PC-9 (cell line): ENCODE measurements at regions not wholly inside any gene's neighbourhood (a gene's known extent, or its start where the extent isn't known, plus 50 kb on each side); places are given as distances from the start of the nearest gene placed in this dataset.

Experiments used
- BruUV-seq: library from RNA; stranded (reverse); fragments of 400-500 nt; replicated peaks from 2 replicates; lab custom pipeline; 2021; lab: Mats Ljungman, UMichigan
- CTCF ChIA-PET: fragments of 300-600 bp; sonication (Branson Sonifier 250); formaldehyde crosslinking; loops from one replicate; lab custom pipeline; 2022; ENCODE audit warnings: antibody characterized with exemption; lab: Charles Lee
- POLR2A ChIA-PET: fragments of 300-600 bp; sonication (Branson Sonifier 250); formaldehyde crosslinking; loops from one replicate; lab custom pipeline; 2022; ENCODE audit warnings: antibody characterized with exemption; ENCODE audit not compliant: unreplicated experiment; lab: Charles Lee
- DNase-seq, 2 experiments: peaks; one replicate each; pipeline versions ENCODE4 v3.0.0 to v3.0.0-alpha.2; 2015 to 2022; ENCODE audit warnings: mixed read lengths in 1 of 2
- H2AFZ ChIP-seq: fragments of 200-600 bp; sonication (generic); 2 replicates; pipeline ENCODE4 v1.8.1; 2017; ENCODE audit warnings: antibody characterized with exemption
- H3F3A ChIP-seq: fragments of 200-600 bp; sonication (generic); 2 replicates; pipeline ENCODE4 v1.8.1; 2017; ENCODE audit warnings: antibody characterized with exemption, mild to moderate bottlenecking, low read depth; ENCODE audit not compliant: insufficient read depth
- H3K27ac ChIP-seq: fragments of 200-600 bp; sonication (generic); 2 replicates; pipeline ENCODE4 v1.6.1; 2016; ENCODE audit warnings: mixed run types
- H3K27me3 ChIP-seq: fragments of 200-600 bp; sonication (generic); 2 replicates; pipeline ENCODE4 v1.6.1; 2016; ENCODE audit warnings: low read depth, mixed run types; ENCODE audit not compliant: insufficient read depth
- H3K36me3 ChIP-seq: fragments of 200-600 bp; sonication (generic); 2 replicates; pipeline ENCODE4 v1.6.1; 2016; ENCODE audit warnings: low read depth, mixed run types
- H3K4me1 ChIP-seq: fragments of 200-600 bp; sonication (generic); replicated peaks from 2 replicates; pipeline ENCODE4 v1.6.1; 2016; ENCODE audit warnings: mixed run types; ENCODE audit not compliant: insufficient read depth
- H3K4me2 ChIP-seq: fragments of 200-600 bp; sonication (generic); 2 replicates; pipeline ENCODE4 v1.6.1; 2017; ENCODE audit warnings: mixed run types
- H3K4me3 ChIP-seq: fragments of 200-600 bp; sonication (generic); 2 replicates; pipeline ENCODE4 v1.6.1; 2016; ENCODE audit warnings: mixed run types
- H3K79me2 ChIP-seq: fragments of 200-600 bp; sonication (generic); 2 replicates; pipeline ENCODE4 v1.6.1; 2017; ENCODE audit warnings: low read depth, mixed run types
- H3K9me2 ChIP-seq: fragments of 200-600 bp; sonication (generic); 2 replicates; pipeline ENCODE4 v1.8.1; 2017; ENCODE audit warnings: mild to moderate bottlenecking; ENCODE audit not compliant: insufficient read depth
- H3K9me3 ChIP-seq: fragments of 200-600 bp; sonication (generic); 2 replicates; pipeline ENCODE4 v1.8.1; 2016; ENCODE audit warnings: low read depth; ENCODE audit not compliant: insufficient read depth
- H4K20me1 ChIP-seq: fragments of 200-600 bp; sonication (generic); 2 replicates; pipeline ENCODE4 v1.8.1; 2017; ENCODE audit not compliant: insufficient read depth
- EZH2 ChIP-seq: fragments of 200-600 bp; sonication (generic); IDR thresholded peaks from 2 replicates; pipeline ENCODE4 v1.8.0; 2017; ENCODE audit warnings: antibody characterized with exemption, low read depth
- intact Hi-C: fragments of 100-400 bp; cut with micrococcal nuclease; formaldehyde crosslinking; loops from one replicate; pipeline ENCODE4 v1.10.0; 2022; ENCODE audit not compliant: unreplicated experiment
- TF ChIP-seq, protein P1 (sequence below): fragments of 200-600 bp; sonication (generic); conservative IDR thresholded peaks from 2 replicates; pipeline ENCODE4 v1.6.1; 2017; ENCODE audit warnings: mixed run types, antibody characterized with exemption, mild to moderate bottlenecking, moderate library complexity

- Histone ChIP-seq H3K9me3 (no peaks in the 10 kb centered on the region), H3K4me3 (no peak overlapping the region), H3K4me1 (no peaks in the 10 kb centered on the region), H3K79me2 (no peaks in the 10 kb centered on the region), H4K20me1 (no peaks in the 10 kb centered on the region), H3K27ac (no peak overlapping the region), H3K4me2 (no peak overlapping the region), H3K36me3 (no peaks in the 10 kb centered on the region), H3K27me3 (peaks cover 28% of the 10 kb centered on the region), H2AFZ (no peak overlapping the region), H3F3A (no peaks in the 10 kb centered on the region), H3K9me2 (no peaks in the 10 kb centered on the region)
- DNase-seq, result no peak
- TF ChIP-seq EZH2, result no peak
- TF ChIP-seq, protein P1, sequence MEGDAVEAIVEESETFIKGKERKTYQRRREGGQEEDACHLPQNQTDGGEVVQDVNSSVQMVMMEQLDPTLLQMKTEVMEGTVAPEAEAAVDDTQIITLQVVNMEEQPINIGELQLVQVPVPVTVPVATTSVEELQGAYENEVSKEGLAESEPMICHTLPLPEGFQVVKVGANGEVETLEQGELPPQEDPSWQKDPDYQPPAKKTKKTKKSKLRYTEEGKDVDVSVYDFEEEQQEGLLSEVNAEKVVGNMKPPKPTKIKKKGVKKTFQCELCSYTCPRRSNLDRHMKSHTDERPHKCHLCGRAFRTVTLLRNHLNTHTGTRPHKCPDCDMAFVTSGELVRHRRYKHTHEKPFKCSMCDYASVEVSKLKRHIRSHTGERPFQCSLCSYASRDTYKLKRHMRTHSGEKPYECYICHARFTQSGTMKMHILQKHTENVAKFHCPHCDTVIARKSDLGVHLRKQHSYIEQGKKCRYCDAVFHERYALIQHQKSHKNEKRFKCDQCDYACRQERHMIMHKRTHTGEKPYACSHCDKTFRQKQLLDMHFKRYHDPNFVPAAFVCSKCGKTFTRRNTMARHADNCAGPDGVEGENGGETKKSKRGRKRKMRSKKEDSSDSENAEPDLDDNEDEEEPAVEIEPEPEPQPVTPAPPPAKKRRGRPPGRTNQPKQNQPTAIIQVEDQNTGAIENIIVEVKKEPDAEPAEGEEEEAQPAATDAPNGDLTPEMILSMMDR, result no peak
- ChIA-PET POLR2A (interaction anchor here (0.7 kb wide), 1 partner anchor 178 kb away, joined by 21 read pairs; no protein-coding TSS in a partner anchor), CTCF (no interaction called here)
- intact Hi-C loops, result no loop called here
- no TSS peak for BruUV-seq
Measured at GRCh38 chr15:52862677-52863076, 72.5 kb upstream of the ONECUT1 start.

- no peaks in the 10 kb centered on the region for H3K4me1 ChIP-seq
- TF ChIP-seq EZH2, result no peak
- TF ChIP-seq, protein P1, result no peak
- H3K27ac ChIP-seq, result no peak overlapping the region
- H3K36me3 ChIP-seq, result no peaks in the 10 kb centered on the region
- H3K27me3 ChIP-seq, result peaks cover 31% of the 10 kb centered on the region
- no peaks in the 10 kb centered on the region for H4K20me1 ChIP-seq
- H3K9me3 ChIP-seq, result no peaks in the 10 kb centered on the region
- no peak overlapping the region for H3K4me3 ChIP-seq
- H3K9me2 ChIP-seq, result no peaks in the 10 kb centered on the region
- BruUV-seq, result no TSS peak
- intact Hi-C loops, result no loop called here
- H3F3A ChIP-seq, result no peaks in the 10 kb centered on the region
- no peak for DNase-seq
- no peak overlapping the region for H2AFZ ChIP-seq
- no peak overlapping the region for H3K4me2 ChIP-seq
- ChIA-PET POLR2A (no interaction called here), CTCF (no interaction called here)
- H3K79me2 ChIP-seq, result no peaks in the 10 kb centered on the region
Measured at GRCh38 chr15:52858782-52859176, 68.6 kb upstream of the ONECUT1 start.

DNA sequence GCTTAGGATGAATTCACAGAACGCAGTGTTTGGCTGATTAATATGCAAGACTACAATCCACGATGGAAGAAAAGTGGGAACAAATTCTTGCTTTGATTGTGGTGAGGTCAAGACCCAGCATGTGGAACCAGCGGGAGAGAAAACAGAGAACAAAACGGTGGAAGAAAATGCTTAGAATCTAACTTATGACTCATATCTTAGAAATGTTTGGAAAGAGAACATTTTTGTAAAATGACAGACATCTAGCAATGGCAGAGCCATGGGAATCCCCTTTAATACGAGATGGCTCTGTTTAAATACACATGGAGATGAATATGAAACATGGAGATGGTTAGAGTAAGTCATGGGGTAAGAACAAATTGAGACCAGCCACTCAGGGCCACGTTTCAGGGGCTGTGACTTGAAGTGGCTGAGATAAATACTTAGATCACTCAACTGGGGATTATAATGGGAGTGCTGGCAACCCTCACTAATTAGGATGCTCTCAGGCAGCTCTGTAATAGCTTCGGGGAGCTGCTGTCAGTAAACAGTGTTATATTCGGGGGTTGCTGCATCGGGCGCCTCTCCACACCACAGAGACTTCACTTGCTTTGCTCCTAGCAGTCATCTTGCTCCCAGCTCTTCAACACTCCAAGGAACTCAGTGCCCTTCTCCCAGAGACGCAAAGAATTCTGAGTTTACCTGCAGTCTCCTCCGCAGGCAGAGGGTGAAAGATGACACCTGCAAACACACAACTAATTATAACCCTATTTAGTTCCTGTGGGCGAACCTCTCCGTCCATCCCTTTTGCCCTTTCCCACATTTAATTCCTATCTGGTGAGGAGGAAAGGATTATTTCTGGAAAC is 68.0 kb upstream of the ONECUT1 start:
- H3K36me3 ChIP-seq, result no peaks in the 10 kb centered on the region
- H3K27ac ChIP-seq, result no peak overlapping the region
- H3K9me3 ChIP-seq, result no peaks in the 10 kb centered on the region
- no peak for TF ChIP-seq EZH2
- TF ChIP-seq, protein P1, result no peak
- H3K4me2 ChIP-seq, result no peak overlapping the region
- no peak for DNase-seq
- H3K27me3 ChIP-seq, result peaks cover 31% of the 10 kb centered on the region
- H2AFZ ChIP-seq, result no peak overlapping the region
- H3K9me2 ChIP-seq, result no peaks in the 10 kb centered on the region
- intact Hi-C loops, result no loop called here
- BruUV-seq, result no TSS peak
- no peaks in the 10 kb centered on the region for H3K79me2 ChIP-seq
- H3K4me1 ChIP-seq, result no peaks in the 10 kb centered on the region
- H4K20me1 ChIP-seq, result no peaks in the 10 kb centered on the region
- CTCF ChIA-PET, result no interaction called here
- H3F3A ChIP-seq, result no peaks in the 10 kb centered on the region
- POLR2A ChIA-PET, result no interaction called here
- H3K4me3 ChIP-seq, result no peak overlapping the region
